ENCODE measurements at regions not wholly inside any gene's neighbourhood (a gene's known extent, or its start where the extent isn't known, plus 50 kb on each side); places are given as distances from the start of the nearest gene placed in this dataset.

DNA sequence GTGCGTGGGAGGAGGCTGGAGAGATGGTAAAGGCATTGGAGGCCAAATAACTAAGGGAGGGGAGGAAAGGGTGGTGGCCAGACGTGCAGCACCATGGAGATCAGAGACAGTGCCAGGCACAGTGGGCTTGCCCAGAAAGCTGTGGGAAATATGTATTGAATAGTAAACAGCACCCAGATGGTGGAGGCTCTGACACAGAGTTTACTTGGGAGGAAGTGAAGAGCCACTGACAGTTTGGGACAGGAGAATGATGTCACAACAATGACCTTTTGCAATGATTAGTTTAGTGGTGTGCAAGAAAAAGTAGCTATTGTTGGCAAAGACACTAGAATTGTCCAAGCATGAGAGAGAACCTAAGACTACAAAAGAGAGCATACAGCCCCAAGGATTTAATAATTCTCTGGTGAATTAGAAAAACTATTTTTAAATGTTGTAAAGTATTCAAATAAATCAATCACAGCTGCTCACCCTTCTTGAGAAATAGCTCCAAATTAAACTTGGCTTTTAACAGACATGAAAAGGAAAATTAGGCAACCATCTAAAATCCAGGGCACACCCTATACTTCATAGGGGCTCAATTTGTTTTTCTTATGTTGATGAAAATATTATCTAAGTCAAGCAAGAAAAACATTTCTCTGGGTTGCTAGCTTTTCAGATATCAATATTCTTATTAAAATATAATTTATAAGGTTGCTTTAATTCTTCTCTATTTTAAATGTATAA, 458.7 kb upstream of the HNRNPA3 start:
- TF ChIP-seq CEBPB (IDR thresholded peaks at IDR 0.05) (no peak), TEAD4 (IDR thresholded peaks at IDR 0.05) (no peak), RAD21 (IDR thresholded peaks at IDR 0.05; ENCODE audit: low read depth) (no peak), EP300 (IDR thresholded peaks at IDR 0.05; ENCODE audit: borderline replicate concordance) (no peak), FOXM1 (IDR thresholded peaks at IDR 0.05; ENCODE audit: borderline replicate concordance, low read depth) (no peak), TAF1 (IDR thresholded peaks at IDR 0.05; ENCODE audit: low read depth) (no peak), NFIC (IDR thresholded peaks at IDR 0.05) (no peak), TCF12 (IDR thresholded peaks at IDR 0.05; ENCODE audit: low read depth) (no peak)
- TF ChIP-seq, protein P1, sequence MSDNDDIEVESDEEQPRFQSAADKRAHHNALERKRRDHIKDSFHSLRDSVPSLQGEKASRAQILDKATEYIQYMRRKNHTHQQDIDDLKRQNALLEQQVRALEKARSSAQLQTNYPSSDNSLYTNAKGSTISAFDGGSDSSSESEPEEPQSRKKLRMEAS (IDR thresholded peaks at IDR 0.05): no peak
- TF ChIP-seq, protein P2, sequence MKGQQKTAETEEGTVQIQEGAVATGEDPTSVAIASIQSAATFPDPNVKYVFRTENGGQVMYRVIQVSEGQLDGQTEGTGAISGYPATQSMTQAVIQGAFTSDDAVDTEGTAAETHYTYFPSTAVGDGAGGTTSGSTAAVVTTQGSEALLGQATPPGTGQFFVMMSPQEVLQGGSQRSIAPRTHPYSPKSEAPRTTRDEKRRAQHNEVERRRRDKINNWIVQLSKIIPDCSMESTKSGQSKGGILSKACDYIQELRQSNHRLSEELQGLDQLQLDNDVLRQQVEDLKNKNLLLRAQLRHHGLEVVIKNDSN (IDR thresholded peaks at IDR 0.05): no peak
